HG03442 (cell line): ENCODE measurements at regions not wholly inside any gene's neighbourhood (a gene's known extent, or its start where the extent isn't known, plus 50 kb on each side); places are given as distances from the start of the nearest gene placed in this dataset.

ENCODE experiments used
- ATAC-seq: cut with Tn5 transposase; IDR thresholded peaks from one replicate; pipeline ENCODE4 v1.9.1; 2021; ENCODE audit warnings: mild to moderate bottlenecking, moderate library complexity; ENCODE audit not compliant: unreplicated experiment

GRCh38 chr12:40551466-40551865 is 140.8 kb upstream of the CNTN1 start:
- ATAC-seq: no peak

- ATAC-seq: no peak
Observed at GRCh38 chr12:40552868-40553267, 139.4 kb upstream of the CNTN1 start.

- ATAC-seq: no peak
Observed at GRCh38 chr12:40557980-40558379, 134.3 kb upstream of the CNTN1 start.

GRCh38 chr12:40559865-40560264 is 132.4 kb upstream of the CNTN1 start:
- ATAC-seq: peak; percentile 60

GRCh38 chr12:40560848-40561247 is 131.4 kb upstream of the CNTN1 start:
- peak; percentile 31 for ATAC-seq

GRCh38 chr12:40561395-40561966 is 130.8 kb upstream of the CNTN1 start:
- peak; percentile 49 for ATAC-seq

- ATAC-seq: no peak
Observed at GRCh38 chr12:40565029-40565633, 127.1 kb upstream of the CNTN1 start.

GRCh38 chr12:40566271-40566670 is 126.0 kb upstream of the CNTN1 start:
- ATAC-seq: no peak

GRCh38 chr12:40569626-40570179 is 122.5 kb upstream of the CNTN1 start:
- ATAC-seq: no peak

GRCh38 chr12:40573024-40573423 is 119.2 kb upstream of the CNTN1 start:
- no peak for ATAC-seq

GRCh38 chr12:40575987-40576386 is 116.3 kb upstream of the CNTN1 start:
- ATAC-seq: no peak

- no peak for ATAC-seq
Observed at GRCh38 chr12:40577834-40578233, 114.4 kb upstream of the CNTN1 start.

- no peak for ATAC-seq
Observed at GRCh38 chr12:40579687-40580086, 112.6 kb upstream of the CNTN1 start.

GRCh38 chr12:40580346-40580745 is 111.9 kb upstream of the CNTN1 start:
- no peak for ATAC-seq

- ATAC-seq: no peak
Observed at GRCh38 chr12:40581889-40582288, 110.3 kb upstream of the CNTN1 start.

GRCh38 chr12:40583743-40584142 is 108.5 kb upstream of the CNTN1 start:
- no peak for ATAC-seq

GRCh38 chr12:40584763-40585162 is 107.5 kb upstream of the CNTN1 start:
- ATAC-seq: no peak

GRCh38 chr12:40586823-40587222 is 105.4 kb upstream of the CNTN1 start:
- no peak for ATAC-seq

GRCh38 chr12:40587421-40587820 is 104.8 kb upstream of the CNTN1 start:
- ATAC-seq: no peak

- no peak for ATAC-seq
Observed at GRCh38 chr12:40587970-40588369, 104.3 kb upstream of the CNTN1 start.

GRCh38 chr12:40597133-40597532 is 95.1 kb upstream of the CNTN1 start:
- peak; percentile 50 for ATAC-seq

- no peak for ATAC-seq
Observed at GRCh38 chr12:40598073-40598472, 94.2 kb upstream of the CNTN1 start.

- no peak for ATAC-seq
Observed at GRCh38 chr12:40602562-40602961, 89.7 kb upstream of the CNTN1 start.
